Forelimb muscle (tissue), 1 donor: ENCODE measurements at regions not wholly inside any gene's neighbourhood (a gene's known extent, or its start where the extent isn't known, plus 50 kb on each side); places are given as distances from the start of the nearest gene placed in this dataset.

Source experiments
- DNase-seq: peaks from one replicate; pipeline ENCODE4 v3.0.0-alpha.2; 2013; ENCODE audit warnings: low read depth

GRCh38 chr2:125857971-125858794 is 797.8 kb upstream of the GYPC start:
- no peak for DNase-seq

- no peak for DNase-seq
Observed at GRCh38 chr2:125861461-125861860, 794.5 kb upstream of the GYPC start.

GRCh38 chr2:125867908-125868307 is 788.0 kb upstream of the GYPC start:
- DNase-seq: no peak

GRCh38 chr2:125870264-125870663 is 785.7 kb upstream of the GYPC start:
- DNase-seq: no peak

- DNase-seq: no peak
Observed at GRCh38 chr2:125870746-125871145, 785.2 kb upstream of the GYPC start.

GRCh38 chr2:125874564-125874963 is 781.4 kb upstream of the GYPC start:
- peak; percentile 47 for DNase-seq

GRCh38 chr2:125885340-125885739 is 770.6 kb upstream of the GYPC start:
- DNase-seq: no peak

GRCh38 chr2:125886153-125886552 is 769.8 kb upstream of the GYPC start:
- no peak for DNase-seq

- DNase-seq: no peak
Observed at GRCh38 chr2:125901278-125901677, 754.7 kb upstream of the GYPC start.

- no peak for DNase-seq
Observed at GRCh38 chr2:125925891-125926546, 729.9 kb upstream of the GYPC start.

- no peak for DNase-seq
Observed at GRCh38 chr2:125935559-125935958, 720.4 kb upstream of the GYPC start.

- DNase-seq: no peak
Observed at GRCh38 chr2:125942585-125943424, 713.2 kb upstream of the GYPC start.

- no peak for DNase-seq
Observed at GRCh38 chr2:125959047-125959446, 696.9 kb upstream of the GYPC start.

- no peak for DNase-seq
Observed at GRCh38 chr2:125961739-125962138, 694.2 kb upstream of the GYPC start.

GRCh38 chr2:125979886-125980285 is 676.1 kb upstream of the GYPC start:
- no peak for DNase-seq

- DNase-seq: no peak
Observed at GRCh38 chr2:125983364-125983763, 672.6 kb upstream of the GYPC start.

GRCh38 chr2:126029316-126029715 is 626.6 kb upstream of the GYPC start:
- no peak for DNase-seq

- no peak for DNase-seq
Observed at GRCh38 chr2:126038861-126039260, 617.1 kb upstream of the GYPC start.

- no peak for DNase-seq
Observed at GRCh38 chr2:126041391-126042047, 614.4 kb upstream of the GYPC start.

- no peak for DNase-seq
Observed at GRCh38 chr2:126042089-126042488, 613.9 kb upstream of the GYPC start.

- DNase-seq: no peak
Observed at GRCh38 chr2:126048719-126049118, 607.2 kb upstream of the GYPC start.

- no peak for DNase-seq
Observed at GRCh38 chr2:126049461-126049860, 606.5 kb upstream of the GYPC start.
